ENCODE measurements at regions not wholly inside any gene's neighbourhood (a gene's known extent, or its start where the extent isn't known, plus 50 kb on each side); places are given as distances from the start of the nearest gene placed in this dataset.

- DNase-seq (ENCODE audit: low spot score), result no peak
- in situ Hi-C loops (cut with MboI; ENCODE audit: low pct_unique_long_range_greater_than_20kb, low sequenced_read_pairs, unreplicated experiment), result no loop called here
- TF ChIP-seq CTCF (IDR thresholded peaks at IDR 0.05; ENCODE audit: extremely low read depth, insufficient read depth, missing control alignments), result no peak
These were observed 219.6 kb upstream of the TMTC1 start for GRCh38 chr12:30003321-30003720.

GRCh38 chr12:30002677-30003076 is 218.9 kb upstream of the TMTC1 start:
- in situ Hi-C loops (cut with MboI; ENCODE audit: low pct_unique_long_range_greater_than_20kb, low sequenced_read_pairs, unreplicated experiment), result no loop called here
- no peak for DNase-seq (ENCODE audit: low spot score)
- no peak for TF ChIP-seq CTCF (IDR thresholded peaks at IDR 0.05; ENCODE audit: extremely low read depth, insufficient read depth, missing control alignments)

- in situ Hi-C loops (cut with MboI; ENCODE audit: low pct_unique_long_range_greater_than_20kb, low sequenced_read_pairs, unreplicated experiment), result no loop called here
- DNase-seq (ENCODE audit: low spot score), result no peak
- TF ChIP-seq CTCF (IDR thresholded peaks at IDR 0.05; ENCODE audit: extremely low read depth, insufficient read depth, missing control alignments), result no peak
These were observed 216.7 kb upstream of the TMTC1 start for GRCh38 chr12:30000401-30000800.

GRCh38 chr12:29996993-29997392 is 213.3 kb upstream of the TMTC1 start:
- TF ChIP-seq CTCF (IDR thresholded peaks at IDR 0.05; ENCODE audit: extremely low read depth, insufficient read depth, missing control alignments), result no peak
- in situ Hi-C loops (cut with MboI; ENCODE audit: low pct_unique_long_range_greater_than_20kb, low sequenced_read_pairs, unreplicated experiment), result no loop called here
- DNase-seq (ENCODE audit: low spot score), result no peak

- TF ChIP-seq CTCF (IDR thresholded peaks at IDR 0.05; ENCODE audit: extremely low read depth, insufficient read depth, missing control alignments), result no peak
- DNase-seq (ENCODE audit: low spot score), result no peak
- in situ Hi-C loops (cut with MboI; ENCODE audit: low pct_unique_long_range_greater_than_20kb, low sequenced_read_pairs, unreplicated experiment), result no loop called here
These were observed 208.6 kb upstream of the TMTC1 start for GRCh38 chr12:29992366-29992765.

GRCh38 chr12:29991924-29992323 is 208.2 kb upstream of the TMTC1 start:
- no peak for DNase-seq (ENCODE audit: low spot score)
- TF ChIP-seq CTCF (IDR thresholded peaks at IDR 0.05; ENCODE audit: extremely low read depth, insufficient read depth, missing control alignments), result no peak
- in situ Hi-C loops (cut with MboI; ENCODE audit: low pct_unique_long_range_greater_than_20kb, low sequenced_read_pairs, unreplicated experiment), result no loop called here

GRCh38 chr12:29990971-29991370 is 207.2 kb upstream of the TMTC1 start:
- DNase-seq (ENCODE audit: low spot score), result no peak
- in situ Hi-C loops (cut with MboI; ENCODE audit: low pct_unique_long_range_greater_than_20kb, low sequenced_read_pairs, unreplicated experiment), result no loop called here
- no peak for TF ChIP-seq CTCF (IDR thresholded peaks at IDR 0.05; ENCODE audit: extremely low read depth, insufficient read depth, missing control alignments)

All from GM13977 (cell line).